Liver (tissue), 8 donors: ENCODE measurements at regions not wholly inside any gene's neighbourhood (a gene's known extent, or its start where the extent isn't known, plus 50 kb on each side); places are given as distances from the start of the nearest gene placed in this dataset.

ENCODE experiments used
- DNase-seq: peaks from one replicate; pipeline ENCODE4 v3.0.0-alpha.2; 2017; ENCODE audit warnings: low spot score
- H3K27ac ChIP-seq, 2 donors: one replicate each; pipeline ENCODE4 v1.7.0; 2013; ENCODE audit warnings: inconsistent platforms in 2 of 2, low read length in 2 of 2, control low read depth in 1 of 2, low read depth in 1 of 2, mild to moderate bottlenecking in 1 of 2
- H3K27me3 ChIP-seq, 4 donors: one replicate each; pipeline versions ENCODE4 v1.6.1 to v1.7.0; 2013; ENCODE audit warnings: low read length in 3 of 4, inconsistent platforms in 1 of 4, mild to moderate bottlenecking in 1 of 4, moderate library complexity in 1 of 4; ENCODE audit not compliant: control insufficient read depth in 4 of 4, insufficient read depth in 4 of 4
- H3K36me3 ChIP-seq, 4 donors: one replicate each; pipeline versions ENCODE4 v1.6.1 to v1.7.0; 2013; ENCODE audit warnings: low read length in 3 of 4, mild to moderate bottlenecking in 3 of 4, low read depth in 1 of 4, moderate library complexity in 1 of 4; ENCODE audit not compliant: control insufficient read depth in 4 of 4, insufficient read depth in 3 of 4
- H3K4me1 ChIP-seq, 4 donors: one replicate each; pipeline versions ENCODE4 v1.6.1 to v1.7.0; 2013; ENCODE audit warnings: low read length in 3 of 4, mild to moderate bottlenecking in 3 of 4, moderate library complexity in 1 of 4; ENCODE audit not compliant: control insufficient read depth in 4 of 4, insufficient read depth in 4 of 4
- H3K4me3 ChIP-seq, 3 donors: one replicate each; pipeline versions ENCODE4 v1.6.1 to v1.7.0; 2013; ENCODE audit warnings: low read length in 3 of 3, control low read depth in 1 of 3, low read depth in 1 of 3, mild to moderate bottlenecking in 1 of 3
- H3K9ac ChIP-seq, 2 donors: one replicate each; pipeline ENCODE4 v1.7.0; 2013; ENCODE audit warnings: low read length in 2 of 2, mild to moderate bottlenecking in 2 of 2, moderate library complexity in 2 of 2, control low read depth in 1 of 2, low read depth in 1 of 2
- H3K9me3 ChIP-seq, 4 donors: one replicate each; pipeline versions ENCODE4 v1.6.1 to v1.7.0; 2013; ENCODE audit warnings: low read length in 3 of 4; ENCODE audit not compliant: control insufficient read depth in 4 of 4
- ATF3 ChIP-seq: IDR thresholded peaks from 2 replicates; pipeline ENCODE4 v1.6.1; 2016; ENCODE audit warnings: antibody characterized with exemption
- EGR1 ChIP-seq, 2 donors: IDR thresholded peaks; 2 replicates each; pipeline ENCODE4 v1.6.1; 2016 to 2018; ENCODE audit warnings: antibody characterized with exemption in 2 of 2, low read depth in 2 of 2
- FOXA1 ChIP-seq: IDR thresholded peaks from 2 replicates; pipeline ENCODE4 v1.6.1; 2016; ENCODE audit warnings: antibody characterized with exemption
- FOXA2 ChIP-seq: IDR thresholded peaks from 2 replicates; pipeline ENCODE4 v1.6.1; 2016; ENCODE audit warnings: antibody characterized with exemption
- GABPA ChIP-seq, 2 donors: IDR thresholded peaks in 1 of 2; conservative IDR thresholded peaks in 1 of 2; 2 replicates each; pipeline ENCODE4 v1.6.1; 2016; ENCODE audit warnings: antibody characterized with exemption in 2 of 2, mild to moderate bottlenecking in 1 of 2, moderate library complexity in 1 of 2
- HNF4A ChIP-seq, 2 donors: conservative IDR thresholded peaks; 2 replicates each; pipeline ENCODE4 v1.6.1; 2016; ENCODE audit warnings: antibody characterized with exemption in 2 of 2, mild to moderate bottlenecking in 2 of 2
- HNF4G ChIP-seq: IDR thresholded peaks from 2 replicates; pipeline ENCODE4 v1.6.1; 2016; ENCODE audit warnings: antibody characterized with exemption
- JUND ChIP-seq, 2 donors: IDR thresholded peaks; 2 replicates each; pipeline ENCODE4 v1.6.1; 2016; ENCODE audit warnings: antibody characterized with exemption in 2 of 2
- NR2F2 ChIP-seq: IDR thresholded peaks from 2 replicates; pipeline ENCODE4 v1.6.1; 2016; ENCODE audit warnings: antibody characterized with exemption
- RAD21 ChIP-seq, 2 donors: IDR thresholded peaks; 2 replicates each; pipeline ENCODE4 v1.6.1; 2016; ENCODE audit warnings: antibody characterized with exemption in 2 of 2, mild to moderate bottlenecking in 2 of 2
- RXRA ChIP-seq, 2 donors: IDR thresholded peaks; 2 replicates each; pipeline ENCODE4 v1.6.1; 2017 to 2018; ENCODE audit warnings: antibody characterized with exemption in 2 of 2, mild to moderate bottlenecking in 1 of 2
- SP1 ChIP-seq: IDR thresholded peaks from 2 replicates; pipeline ENCODE4 v1.6.1; 2018; ENCODE audit warnings: antibody characterized with exemption, mild to moderate bottlenecking
- TAF1 ChIP-seq: conservative IDR thresholded peaks from 2 replicates; pipeline ENCODE4 v1.6.1; 2016; ENCODE audit warnings: antibody characterized with exemption, mild to moderate bottlenecking
- YY1 ChIP-seq: IDR thresholded peaks from 2 replicates; pipeline ENCODE4 v1.6.1; 2016; ENCODE audit warnings: antibody characterized with exemption, mild to moderate bottlenecking
- ZBTB33 ChIP-seq: IDR thresholded peaks from 2 replicates; pipeline ENCODE4 v1.6.1; 2016; ENCODE audit warnings: antibody characterized with exemption
- WGBS: extraction: QIAGEN DNeasy Blood & Tissue Kit; methylation state at CpG from one replicate; pipeline ENCODE4 v1.1.7; 2013; 5-methylcytosine and 5-hydroxymethylcytosine counted together
- TF ChIP-seq, protein P1 (sequence below): fragments of 150-350 bp; IDR thresholded peaks from 2 replicates; pipeline ENCODE4 v1.5.1; 2017; ENCODE audit warnings: improper control_type of control experiment, low read depth, low read length; ENCODE audit not compliant: missing input control
- TF ChIP-seq, protein P2 (sequence below): IDR thresholded peaks from 2 replicates; pipeline ENCODE4 v1.6.1; 2016; ENCODE audit warnings: antibody characterized with exemption, mild to moderate bottlenecking
- donor health status: healthy.
- donor health status: healthy.
- donor health status: healthy.
- donor health status: healthy.
- donor health status: healthy.

- TF ChIP-seq ZBTB33 (no peak), TAF1 (no peak)
Measured at GRCh38 chr15:53390549-53390948, 368.9 kb downstream of the WDR72 start (continued).

GRCh38 chr15:53389271-53390037, 370.0 kb downstream of the WDR72 start:
- Histone ChIP-seq H3K27ac (no peak overlapping the region), H3K9ac (no peak overlapping the region), H3K4me1 (peaks cover 0 to 4% (median 0%) of the 10 kb centered on the region in 4 donors), H3K36me3 (no peaks in the 10 kb centered on the region), H3K27me3 (no peaks in the 10 kb centered on the region), H3K4me3 (no peak overlapping the region), H3K9me3 (no peaks in the 10 kb centered on the region)
- DNase-seq, result no peak
- 92% methylated on average over 15 of the region's 15 CpGs for WGBS
- TF ChIP-seq GABPA (IDR thresholded peaks at IDR 0.05 in 1 of 2, conservative IDR thresholded peaks at IDR 0.05 in 1 of 2) (no peak), NR2F2 (no peak), SP1 (no peak), YY1 (no peak), RXRA (IDR thresholded peaks at IDR 0.05) (no peak), FOXA2 (no peak), JUND (IDR thresholded peaks at IDR 0.05) (no peak), FOXA1 (no peak), ZBTB33 (no peak), HNF4G (no peak), EGR1 (IDR thresholded peaks at IDR 0.05; ENCODE audit: low read depth in 2 of 2) (no peak), HNF4A (conservative IDR thresholded peaks at IDR 0.05) (no peak), RAD21 (IDR thresholded peaks at IDR 0.05) (no peak), TAF1 (no peak), ATF3 (no peak)
- TF ChIP-seq, protein P1, sequence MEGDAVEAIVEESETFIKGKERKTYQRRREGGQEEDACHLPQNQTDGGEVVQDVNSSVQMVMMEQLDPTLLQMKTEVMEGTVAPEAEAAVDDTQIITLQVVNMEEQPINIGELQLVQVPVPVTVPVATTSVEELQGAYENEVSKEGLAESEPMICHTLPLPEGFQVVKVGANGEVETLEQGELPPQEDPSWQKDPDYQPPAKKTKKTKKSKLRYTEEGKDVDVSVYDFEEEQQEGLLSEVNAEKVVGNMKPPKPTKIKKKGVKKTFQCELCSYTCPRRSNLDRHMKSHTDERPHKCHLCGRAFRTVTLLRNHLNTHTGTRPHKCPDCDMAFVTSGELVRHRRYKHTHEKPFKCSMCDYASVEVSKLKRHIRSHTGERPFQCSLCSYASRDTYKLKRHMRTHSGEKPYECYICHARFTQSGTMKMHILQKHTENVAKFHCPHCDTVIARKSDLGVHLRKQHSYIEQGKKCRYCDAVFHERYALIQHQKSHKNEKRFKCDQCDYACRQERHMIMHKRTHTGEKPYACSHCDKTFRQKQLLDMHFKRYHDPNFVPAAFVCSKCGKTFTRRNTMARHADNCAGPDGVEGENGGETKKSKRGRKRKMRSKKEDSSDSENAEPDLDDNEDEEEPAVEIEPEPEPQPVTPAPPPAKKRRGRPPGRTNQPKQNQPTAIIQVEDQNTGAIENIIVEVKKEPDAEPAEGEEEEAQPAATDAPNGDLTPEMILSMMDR, result no peak
- TF ChIP-seq, protein P2, sequence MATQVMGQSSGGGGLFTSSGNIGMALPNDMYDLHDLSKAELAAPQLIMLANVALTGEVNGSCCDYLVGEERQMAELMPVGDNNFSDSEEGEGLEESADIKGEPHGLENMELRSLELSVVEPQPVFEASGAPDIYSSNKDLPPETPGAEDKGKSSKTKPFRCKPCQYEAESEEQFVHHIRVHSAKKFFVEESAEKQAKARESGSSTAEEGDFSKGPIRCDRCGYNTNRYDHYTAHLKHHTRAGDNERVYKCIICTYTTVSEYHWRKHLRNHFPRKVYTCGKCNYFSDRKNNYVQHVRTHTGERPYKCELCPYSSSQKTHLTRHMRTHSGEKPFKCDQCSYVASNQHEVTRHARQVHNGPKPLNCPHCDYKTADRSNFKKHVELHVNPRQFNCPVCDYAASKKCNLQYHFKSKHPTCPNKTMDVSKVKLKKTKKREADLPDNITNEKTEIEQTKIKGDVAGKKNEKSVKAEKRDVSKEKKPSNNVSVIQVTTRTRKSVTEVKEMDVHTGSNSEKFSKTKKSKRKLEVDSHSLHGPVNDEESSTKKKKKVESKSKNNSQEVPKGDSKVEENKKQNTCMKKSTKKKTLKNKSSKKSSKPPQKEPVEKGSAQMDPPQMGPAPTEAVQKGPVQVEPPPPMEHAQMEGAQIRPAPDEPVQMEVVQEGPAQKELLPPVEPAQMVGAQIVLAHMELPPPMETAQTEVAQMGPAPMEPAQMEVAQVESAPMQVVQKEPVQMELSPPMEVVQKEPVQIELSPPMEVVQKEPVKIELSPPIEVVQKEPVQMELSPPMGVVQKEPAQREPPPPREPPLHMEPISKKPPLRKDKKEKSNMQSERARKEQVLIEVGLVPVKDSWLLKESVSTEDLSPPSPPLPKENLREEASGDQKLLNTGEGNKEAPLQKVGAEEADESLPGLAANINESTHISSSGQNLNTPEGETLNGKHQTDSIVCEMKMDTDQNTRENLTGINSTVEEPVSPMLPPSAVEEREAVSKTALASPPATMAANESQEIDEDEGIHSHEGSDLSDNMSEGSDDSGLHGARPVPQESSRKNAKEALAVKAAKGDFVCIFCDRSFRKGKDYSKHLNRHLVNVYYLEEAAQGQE, result no peak
